ENCODE measurements at regions not wholly inside any gene's neighbourhood (a gene's known extent, or its start where the extent isn't known, plus 50 kb on each side); places are given as distances from the start of the nearest gene placed in this dataset.

- TF ChIP-seq CTCF (conservative IDR thresholded peaks at IDR 0.05; ENCODE audit: low read depth, low read length), result no peak
- no peak for DNase-seq (ENCODE audit: low read depth)
- H3K4me3 ChIP-seq (ENCODE audit: low read depth, low read length), result no peak overlapping the region
These were observed 199.9 kb downstream of the GATA3 start for GRCh38 chr10:8254350-8254749.

- H3K4me3 ChIP-seq (ENCODE audit: low read depth, low read length), result no peak overlapping the region
- TF ChIP-seq CTCF (conservative IDR thresholded peaks at IDR 0.05; ENCODE audit: low read depth, low read length), result no peak
- DNase-seq (ENCODE audit: low read depth), result no peak
These were observed 200.8 kb downstream of the GATA3 start for GRCh38 chr10:8255301-8255700.

GRCh38 chr10:8260645-8261044 lies 206.2 kb downstream of the GATA3 start:
- no peak for TF ChIP-seq CTCF (conservative IDR thresholded peaks at IDR 0.05; ENCODE audit: low read depth, low read length)
- no peak for DNase-seq (ENCODE audit: low read depth)
- H3K4me3 ChIP-seq (ENCODE audit: low read depth, low read length), result no peak overlapping the region

GRCh38 chr10:8262317-8262716 lies 207.8 kb downstream of the GATA3 start:
- H3K4me3 ChIP-seq (ENCODE audit: low read depth, low read length), result no peak overlapping the region
- TF ChIP-seq CTCF (conservative IDR thresholded peaks at IDR 0.05; ENCODE audit: low read depth, low read length), result no peak
- DNase-seq (ENCODE audit: low read depth), result no peak

- no peak for DNase-seq (ENCODE audit: low read depth)
- no peak for TF ChIP-seq CTCF (conservative IDR thresholded peaks at IDR 0.05; ENCODE audit: low read depth, low read length)
- no peak overlapping the region for H3K4me3 ChIP-seq (ENCODE audit: low read depth, low read length)
These were observed 215.5 kb downstream of the GATA3 start for GRCh38 chr10:8269976-8270375.

- no peak for DNase-seq (ENCODE audit: low read depth)
- TF ChIP-seq CTCF (conservative IDR thresholded peaks at IDR 0.05; ENCODE audit: low read depth, low read length), result no peak
These were observed 218.4 kb downstream of the GATA3 start for GRCh38 chr10:8272794-8273425.

DNA sequence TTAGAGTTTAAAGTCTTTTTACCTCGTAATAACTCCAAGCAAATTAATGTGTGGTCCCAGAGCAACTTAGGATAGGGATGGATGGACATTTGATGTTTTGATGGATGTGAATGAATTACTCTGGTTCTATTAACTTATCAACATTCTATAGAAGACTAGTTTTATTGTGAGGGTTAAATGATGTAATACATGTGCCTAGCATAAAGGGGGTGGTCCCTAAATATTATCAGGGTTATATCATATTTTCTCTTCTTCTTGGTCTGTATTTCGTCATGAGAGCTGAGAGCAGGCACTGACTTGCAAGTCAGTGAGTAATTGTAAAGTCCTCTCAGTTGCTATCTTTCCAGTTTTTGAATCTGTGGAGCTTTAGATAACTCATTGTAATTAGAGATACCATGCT lies 219.3 kb downstream of the GATA3 start:
- TF ChIP-seq CTCF (conservative IDR thresholded peaks at IDR 0.05; ENCODE audit: low read depth, low read length), result no peak
- H3K4me3 ChIP-seq (ENCODE audit: low read depth, low read length), result no peak overlapping the region
- DNase-seq (ENCODE audit: low read depth), result no peak

More at GRCh38 chr10:8272794-8273425, 218.4 kb downstream of the GATA3 start:
- no peak overlapping the region for H3K4me3 ChIP-seq (ENCODE audit: low read depth, low read length)

Measured in choroid plexus epithelial cell (primary cell).